HCT116 (cell line): ENCODE measurements at regions not wholly inside any gene's neighbourhood (a gene's known extent, or its start where the extent isn't known, plus 50 kb on each side); places are given as distances from the start of the nearest gene placed in this dataset.

Experiments
- ATAC-seq: fragments of 200-7000 bp; cut with Tn5 transposase; 2 replicates; pipeline ENCODE4 v1.9.1; 2020; ENCODE audit warnings: mild to moderate bottlenecking, moderate library complexity
- BruUV-seq: library from RNA; stranded (reverse); fragments of 400-500 nt; replicated peaks from 2 replicates; lab custom pipeline; 2021; lab: Mats Ljungman, UMichigan
- CTCF ChIA-PET: fragments of 300-600 bp; sonication (Branson Sonifier 250); formaldehyde crosslinking; loops from one replicate; lab custom pipeline; 2021; ENCODE audit warnings: antibody characterized with exemption; lab: Charles Lee
- POLR2A ChIA-PET: fragments of 300-600, 350-600 bp; sonication (Branson Sonifier 250); formaldehyde crosslinking; loops from one replicate; lab custom pipeline; 2021; ENCODE audit warnings: antibody characterized with exemption; lab: Charles Lee
- RAD21 ChIA-PET, 2 experiments: fragments of 300-600 bp; sonication (Branson Sonifier 250); formaldehyde crosslinking; loops; one replicate each; lab custom pipeline; 2023; ENCODE audit warnings: low total read pairs in 2 of 2; ENCODE audit not compliant: uncharacterized antibody in 2 of 2, unreplicated experiment in 2 of 2, low non-redundant PET in 1 of 2; lab: Charles Lee
- DNase-seq: peaks from one replicate; pipeline ENCODE4 v3.0.0-alpha.2; 2010; ENCODE audit warnings: low read depth, low spot score
- H2AFZ ChIP-seq: fragments of 200-600 bp; shearing (Covaris generic), sonication (generic); 2 replicates; pipeline ENCODE4 v1.6.1; 2017; ENCODE audit warnings: low read depth, mixed run types, mixed read lengths, antibody characterized with exemption, low read length; ENCODE audit not compliant: poor library complexity, severe bottlenecking
- H3K27ac ChIP-seq: 2 replicates; pipeline ENCODE4 v1.5.1; 2012; ENCODE audit warnings: low read depth, low read length
- H3K27me3 ChIP-seq: fragments of 200-600 bp; sonication (generic); 2 replicates; pipeline ENCODE4 v1.6.1; 2016; ENCODE audit warnings: mixed run types, low read length, mixed read lengths; ENCODE audit not compliant: insufficient read depth
- H3K36me3 ChIP-seq, 2 experiments: fragments of 200-500 bp in 1 of 2; fragments of 200-600 bp in 1 of 2; sonication (Bioruptor generic) in 1 of 2; sonication (generic) in 1 of 2; 2 replicates each; pipeline versions ENCODE4 v1.5.1 to v1.6.1; 2014 to 2016; ENCODE audit warnings: low read length in 2 of 2, inconsistent platforms in 1 of 2, mixed read lengths in 1 of 2, mixed run types in 1 of 2; ENCODE audit not compliant: insufficient read depth in 2 of 2, control insufficient read depth in 1 of 2
- H3K4me1 ChIP-seq, 2 experiments: fragments of 200-600 bp in 1 of 2; sonication (generic) in 1 of 2; 2 replicates each; pipeline versions ENCODE4 v1.5.1 to v1.6.1; 2012 to 2017; ENCODE audit warnings: low read length in 2 of 2, inconsistent platforms in 1 of 2, mild to moderate bottlenecking in 1 of 2, mixed read lengths in 1 of 2, mixed run types in 1 of 2, moderate library complexity in 1 of 2; ENCODE audit not compliant: insufficient read depth in 2 of 2, control insufficient read depth in 1 of 2
- H3K4me2 ChIP-seq: fragments of 200-600 bp; sonication (generic); 2 replicates; pipeline ENCODE4 v1.6.1; 2017; ENCODE audit warnings: mixed run types, low read length, mixed read lengths
- H3K4me3 ChIP-seq, 2 experiments: fragments of 200-600 bp in 1 of 2; sonication (generic) in 1 of 2; replicated peaks in 1 of 2; 2 replicates each; pipeline ENCODE4 v1.5.1; 2011 to 2016; ENCODE audit warnings: low read length in 2 of 2, control low read depth in 1 of 2, low read depth in 1 of 2, mild to moderate bottlenecking in 1 of 2, mixed read lengths in 1 of 2, mixed run types in 1 of 2
- H3K79me2 ChIP-seq: fragments of 200-600 bp; sonication (generic); 2 replicates; pipeline ENCODE4 v1.6.1; 2017; ENCODE audit warnings: mild to moderate bottlenecking, mixed run types, low read length, moderate library complexity, mixed read lengths; ENCODE audit not compliant: insufficient read depth
- H3K9ac ChIP-seq: fragments of 200-600 bp; sonication (generic); 2 replicates; pipeline ENCODE4 v1.6.1; 2016; ENCODE audit warnings: low read length, mixed read lengths
- H3K9me2 ChIP-seq: fragments of 200-600 bp; sonication (generic), shearing (Covaris generic); 2 replicates; pipeline ENCODE4 v1.6.1; 2017; ENCODE audit warnings: mixed run types, mild to moderate bottlenecking, moderate library complexity; ENCODE audit not compliant: insufficient read depth
- H3K9me3 ChIP-seq, 2 experiments: fragments of 200-500 bp in 1 of 2; fragments of 200-600 bp in 1 of 2; sonication (Bioruptor generic) in 1 of 2; sonication (generic) in 1 of 2; 2 replicates each; pipeline ENCODE4 v1.6.1; 2014 to 2017; ENCODE audit warnings: low read length in 2 of 2, mixed read lengths in 2 of 2, inconsistent platforms in 1 of 2, low read depth in 1 of 2, mild to moderate bottlenecking in 1 of 2, mixed run types in 1 of 2, moderate library complexity in 1 of 2; ENCODE audit not compliant: control insufficient read depth in 1 of 2, insufficient read depth in 1 of 2
- H4K20me1 ChIP-seq: fragments of 200-600 bp; sonication (generic), shearing (Covaris generic); 2 replicates; pipeline ENCODE4 v1.6.1; 2017; ENCODE audit warnings: mixed run types, mild to moderate bottlenecking, moderate library complexity; ENCODE audit not compliant: insufficient read depth
- CEBPB ChIP-seq: IDR thresholded peaks from 2 replicates; pipeline ENCODE4 v1.6.1; 2012; ENCODE audit warnings: low read depth
- EGR1 ChIP-seq: IDR thresholded peaks from 2 replicates; pipeline ENCODE4 v1.6.1; 2012; ENCODE audit warnings: low read depth
- FOSL1 ChIP-seq: IDR thresholded peaks from 2 replicates; pipeline ENCODE4 v1.6.1; 2012; ENCODE audit warnings: low read depth
- JUND ChIP-seq: IDR thresholded peaks from 2 replicates; pipeline ENCODE4 v1.6.1; 2012
- POLR2A ChIP-seq: IDR thresholded peaks from 2 replicates; pipeline ENCODE4 v1.7.0; 2011; ENCODE audit warnings: borderline replicate concordance; ENCODE audit not compliant: insufficient read depth, insufficient read length; ENCODE audit errors: extremely low read depth
- POLR2AphosphoS5 ChIP-seq: IDR thresholded peaks from 2 replicates; pipeline ENCODE4 v1.6.1; 2011; ENCODE audit warnings: mild to moderate bottlenecking, low read depth, low read length, moderate library complexity
- RAD21 ChIP-seq: IDR thresholded peaks from 2 replicates; pipeline ENCODE4 v1.6.1; 2012; ENCODE audit warnings: low read depth, mild to moderate bottlenecking
- SIN3A ChIP-seq: IDR thresholded peaks from 2 replicates; pipeline ENCODE4 v1.6.1; 2012; ENCODE audit warnings: low read depth
- SP1 ChIP-seq: IDR thresholded peaks from 2 replicates; pipeline ENCODE4 v1.6.1; 2012; ENCODE audit warnings: low read depth
- YY1 ChIP-seq: IDR thresholded peaks from 2 replicates; pipeline ENCODE4 v1.6.1; 2011; ENCODE audit warnings: low read length, low read depth, moderate library complexity, mild to moderate bottlenecking; ENCODE audit not compliant: insufficient replicate concordance; ENCODE audit errors: extremely low read depth
- ZFX ChIP-seq: fragments of 450-650 bp; IDR thresholded peaks from 2 replicates; pipeline ENCODE4 v1.6.1; 2017
- ZNF274 ChIP-seq: fragments of 200-500 bp; sonication (Bioruptor generic); IDR thresholded peaks from 2 replicates; pipeline ENCODE4 v1.6.1; 2014; ENCODE audit warnings: mild to moderate bottlenecking, low read depth, low read length, inconsistent platforms
- intact Hi-C: fragments of 100-400 bp; cut with micrococcal nuclease; formaldehyde crosslinking; loops from 2 replicates; pipeline ENCODE4 v1.10.0; 2022
- TF ChIP-seq, protein P1 (sequence below): IDR thresholded peaks from 2 replicates; pipeline ENCODE4 v1.6.1; 2011; ENCODE audit warnings: mild to moderate bottlenecking, low read length, moderate library complexity; ENCODE audit not compliant: insufficient replicate concordance; ENCODE audit errors: extremely low read depth
- TF ChIP-seq, protein P2 (sequence below): IDR thresholded peaks from 2 replicates; pipeline ENCODE4 v1.6.1; 2012; ENCODE audit warnings: low read depth
- TF ChIP-seq, protein P3 (sequence below): IDR thresholded peaks from 2 replicates; pipeline ENCODE4 v1.6.1; 2012
- TF ChIP-seq, protein P4 (sequence below): IDR thresholded peaks from 2 replicates; pipeline ENCODE4 v1.6.1; 2012
- TF ChIP-seq, protein P5 (sequence below), 3 experiments: fragments of 200-600 bp in 1 of 3; sonication (generic) in 1 of 3; IDR thresholded peaks in 2 of 3; conservative IDR thresholded peaks in 1 of 3; 2 replicates each; pipeline ENCODE4 v1.5.1; 2012 to 2017; ENCODE audit warnings: low read depth in 2 of 3, low read length in 2 of 3, antibody characterized with exemption in 1 of 3, borderline replicate concordance in 1 of 3, control low read depth in 1 of 3, mild to moderate bottlenecking in 1 of 3, mixed read lengths in 1 of 3, mixed run types in 1 of 3, moderate library complexity in 1 of 3; ENCODE audit not compliant: insufficient read depth in 1 of 3

DNA sequence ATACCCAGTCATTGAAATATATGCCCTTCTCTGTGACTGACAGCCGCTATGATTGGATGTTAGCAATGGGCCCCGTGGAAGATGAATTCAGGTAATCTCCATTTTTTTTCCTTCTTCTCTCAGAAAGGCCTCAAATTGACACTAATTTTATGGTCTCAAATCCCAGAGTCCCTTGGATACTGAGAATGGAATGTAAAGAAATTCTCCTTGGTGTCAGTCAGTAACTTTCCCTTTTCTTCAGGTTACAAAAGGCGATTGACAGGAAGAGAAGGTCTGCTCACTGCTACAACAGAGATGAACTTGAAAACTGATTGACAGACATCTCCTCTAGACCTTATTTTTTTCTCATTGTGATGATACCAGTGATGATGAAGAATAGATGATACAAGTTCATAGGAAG lies 748.3 kb downstream of the MAT2B start:
- H3K4me3 ChIP-seq, result no peak overlapping the region
- RAD21 ChIA-PET, result no interaction called here
- H3K36me3 ChIP-seq, result no peaks in the 10 kb centered on the region
- no peak overlapping the region for H2AFZ ChIP-seq
- no peak overlapping the region for H3K27ac ChIP-seq
- no peaks in the 10 kb centered on the region for H3K27me3 ChIP-seq
- intact Hi-C loops, result no loop called here
- POLR2A ChIA-PET, result no interaction called here
- H3K4me2 ChIP-seq, result no peak overlapping the region
- H3K9me3 ChIP-seq, result peaks cover 3 to 4% of the 10 kb centered on the region in 2 experiments; a peak in 2 of 4 replicates
- ATAC-seq (no peak), DNase-seq (no peak)
- TF ChIP-seq, protein P1, sequence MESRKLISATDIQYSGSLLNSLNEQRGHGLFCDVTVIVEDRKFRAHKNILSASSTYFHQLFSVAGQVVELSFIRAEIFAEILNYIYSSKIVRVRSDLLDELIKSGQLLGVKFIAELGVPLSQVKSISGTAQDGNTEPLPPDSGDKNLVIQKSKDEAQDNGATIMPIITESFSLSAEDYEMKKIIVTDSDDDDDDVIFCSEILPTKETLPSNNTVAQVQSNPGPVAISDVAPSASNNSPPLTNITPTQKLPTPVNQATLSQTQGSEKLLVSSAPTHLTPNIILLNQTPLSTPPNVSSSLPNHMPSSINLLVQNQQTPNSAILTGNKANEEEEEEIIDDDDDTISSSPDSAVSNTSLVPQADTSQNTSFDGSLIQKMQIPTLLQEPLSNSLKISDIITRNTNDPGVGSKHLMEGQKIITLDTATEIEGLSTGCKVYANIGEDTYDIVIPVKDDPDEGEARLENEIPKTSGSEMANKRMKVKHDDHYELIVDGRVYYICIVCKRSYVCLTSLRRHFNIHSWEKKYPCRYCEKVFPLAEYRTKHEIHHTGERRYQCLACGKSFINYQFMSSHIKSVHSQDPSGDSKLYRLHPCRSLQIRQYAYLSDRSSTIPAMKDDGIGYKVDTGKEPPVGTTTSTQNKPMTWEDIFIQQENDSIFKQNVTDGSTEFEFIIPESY, result no peak
- TF ChIP-seq EGR1 (no peak), SP1 (no peak), POLR2AphosphoS5 (no peak), ZNF274 (no peak), CEBPB (no peak), POLR2A (no peak), ZFX (no peak), RAD21 (no peak), JUND (no peak), SIN3A (no peak), FOSL1 (no peak), YY1 (no peak)
- TF ChIP-seq, protein P2, sequence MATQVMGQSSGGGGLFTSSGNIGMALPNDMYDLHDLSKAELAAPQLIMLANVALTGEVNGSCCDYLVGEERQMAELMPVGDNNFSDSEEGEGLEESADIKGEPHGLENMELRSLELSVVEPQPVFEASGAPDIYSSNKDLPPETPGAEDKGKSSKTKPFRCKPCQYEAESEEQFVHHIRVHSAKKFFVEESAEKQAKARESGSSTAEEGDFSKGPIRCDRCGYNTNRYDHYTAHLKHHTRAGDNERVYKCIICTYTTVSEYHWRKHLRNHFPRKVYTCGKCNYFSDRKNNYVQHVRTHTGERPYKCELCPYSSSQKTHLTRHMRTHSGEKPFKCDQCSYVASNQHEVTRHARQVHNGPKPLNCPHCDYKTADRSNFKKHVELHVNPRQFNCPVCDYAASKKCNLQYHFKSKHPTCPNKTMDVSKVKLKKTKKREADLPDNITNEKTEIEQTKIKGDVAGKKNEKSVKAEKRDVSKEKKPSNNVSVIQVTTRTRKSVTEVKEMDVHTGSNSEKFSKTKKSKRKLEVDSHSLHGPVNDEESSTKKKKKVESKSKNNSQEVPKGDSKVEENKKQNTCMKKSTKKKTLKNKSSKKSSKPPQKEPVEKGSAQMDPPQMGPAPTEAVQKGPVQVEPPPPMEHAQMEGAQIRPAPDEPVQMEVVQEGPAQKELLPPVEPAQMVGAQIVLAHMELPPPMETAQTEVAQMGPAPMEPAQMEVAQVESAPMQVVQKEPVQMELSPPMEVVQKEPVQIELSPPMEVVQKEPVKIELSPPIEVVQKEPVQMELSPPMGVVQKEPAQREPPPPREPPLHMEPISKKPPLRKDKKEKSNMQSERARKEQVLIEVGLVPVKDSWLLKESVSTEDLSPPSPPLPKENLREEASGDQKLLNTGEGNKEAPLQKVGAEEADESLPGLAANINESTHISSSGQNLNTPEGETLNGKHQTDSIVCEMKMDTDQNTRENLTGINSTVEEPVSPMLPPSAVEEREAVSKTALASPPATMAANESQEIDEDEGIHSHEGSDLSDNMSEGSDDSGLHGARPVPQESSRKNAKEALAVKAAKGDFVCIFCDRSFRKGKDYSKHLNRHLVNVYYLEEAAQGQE, result no peak
- TF ChIP-seq, protein P3, sequence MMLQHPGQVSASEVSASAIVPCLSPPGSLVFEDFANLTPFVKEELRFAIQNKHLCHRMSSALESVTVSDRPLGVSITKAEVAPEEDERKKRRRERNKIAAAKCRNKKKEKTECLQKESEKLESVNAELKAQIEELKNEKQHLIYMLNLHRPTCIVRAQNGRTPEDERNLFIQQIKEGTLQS, result no peak
- TF ChIP-seq, protein P4, sequence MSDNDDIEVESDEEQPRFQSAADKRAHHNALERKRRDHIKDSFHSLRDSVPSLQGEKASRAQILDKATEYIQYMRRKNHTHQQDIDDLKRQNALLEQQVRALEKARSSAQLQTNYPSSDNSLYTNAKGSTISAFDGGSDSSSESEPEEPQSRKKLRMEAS, result no peak
- TF ChIP-seq, protein P5, sequence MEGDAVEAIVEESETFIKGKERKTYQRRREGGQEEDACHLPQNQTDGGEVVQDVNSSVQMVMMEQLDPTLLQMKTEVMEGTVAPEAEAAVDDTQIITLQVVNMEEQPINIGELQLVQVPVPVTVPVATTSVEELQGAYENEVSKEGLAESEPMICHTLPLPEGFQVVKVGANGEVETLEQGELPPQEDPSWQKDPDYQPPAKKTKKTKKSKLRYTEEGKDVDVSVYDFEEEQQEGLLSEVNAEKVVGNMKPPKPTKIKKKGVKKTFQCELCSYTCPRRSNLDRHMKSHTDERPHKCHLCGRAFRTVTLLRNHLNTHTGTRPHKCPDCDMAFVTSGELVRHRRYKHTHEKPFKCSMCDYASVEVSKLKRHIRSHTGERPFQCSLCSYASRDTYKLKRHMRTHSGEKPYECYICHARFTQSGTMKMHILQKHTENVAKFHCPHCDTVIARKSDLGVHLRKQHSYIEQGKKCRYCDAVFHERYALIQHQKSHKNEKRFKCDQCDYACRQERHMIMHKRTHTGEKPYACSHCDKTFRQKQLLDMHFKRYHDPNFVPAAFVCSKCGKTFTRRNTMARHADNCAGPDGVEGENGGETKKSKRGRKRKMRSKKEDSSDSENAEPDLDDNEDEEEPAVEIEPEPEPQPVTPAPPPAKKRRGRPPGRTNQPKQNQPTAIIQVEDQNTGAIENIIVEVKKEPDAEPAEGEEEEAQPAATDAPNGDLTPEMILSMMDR (IDR thresholded peaks at IDR 0.05 in 2 of 3, conservative IDR thresholded peaks at IDR 0.05 in 1 of 3; ENCODE audit: borderline replicate concordance in 1 of 3, insufficient read depth in 1 of 3, low read depth in 2 of 3, low read length in 2 of 3), result no peak
- no TSS peak for BruUV-seq
- no peaks in the 10 kb centered on the region for H3K4me1 ChIP-seq
- CTCF ChIA-PET, result no interaction called here
- no peaks in the 10 kb centered on the region for H4K20me1 ChIP-seq
- H3K9me2 ChIP-seq, result no peaks in the 10 kb centered on the region
- H3K9ac ChIP-seq, result no peak overlapping the region
- H3K79me2 ChIP-seq, result no peaks in the 10 kb centered on the region
